CD4-positive, alpha-beta memory T cell (primary cell): ENCODE measurements at regions not wholly inside any gene's neighbourhood (a gene's known extent, or its start where the extent isn't known, plus 50 kb on each side); places are given as distances from the start of the nearest gene placed in this dataset.

ENCODE experiments used
- CTCF ChIA-PET: fragments of 350-600 bp; sonication (Branson Sonifier 250); formaldehyde crosslinking; loops from one replicate; lab custom pipeline; 2021; ENCODE audit warnings: inconsistent platforms; ENCODE audit not compliant: partially characterized antibody; lab: Charles Lee
- POLR2A ChIA-PET: fragments of 350-600 bp; sonication (Branson Sonifier 250); formaldehyde crosslinking; loops from one replicate; lab custom pipeline; 2021; ENCODE audit not compliant: partially characterized antibody; lab: Charles Lee
- DNase-seq, 5 donors: peaks; one replicate each; pipeline versions ENCODE4 v3.0.0 to v3.0.0-alpha.2; 2020 to 2022; ENCODE audit warnings: mixed read lengths in 1 of 5
- H3K27ac ChIP-seq: one replicate; pipeline ENCODE4 v1.7.0; 2013; ENCODE audit warnings: low read depth, low read length
- H3K27me3 ChIP-seq: 2 replicates; pipeline ENCODE4 v1.7.0; 2013; ENCODE audit warnings: mild to moderate bottlenecking, low read length, moderate library complexity; ENCODE audit not compliant: insufficient read depth
- H3K36me3 ChIP-seq: 2 replicates; pipeline ENCODE4 v1.7.0; 2013; ENCODE audit warnings: mild to moderate bottlenecking, low read length, moderate library complexity; ENCODE audit not compliant: insufficient read depth
- H3K4me1 ChIP-seq: 2 replicates; pipeline ENCODE4 v1.7.0; 2013; ENCODE audit warnings: mild to moderate bottlenecking, low read length, moderate library complexity; ENCODE audit not compliant: insufficient read depth
- H3K4me3 ChIP-seq, 2 donors: one replicate each; pipeline ENCODE4 v1.7.0; 2013; ENCODE audit warnings: low read length in 2 of 2, mild to moderate bottlenecking in 1 of 2
- H3K9me3 ChIP-seq, 2 donors: one replicate each; pipeline ENCODE4 v1.7.0; 2013; ENCODE audit warnings: low read length in 2 of 2, control low read depth in 1 of 2; ENCODE audit not compliant: control insufficient read depth in 1 of 2
- H3K27ac Mint-ChIP-seq, 7 donors: one replicate each; pipeline ENCODE4 v1.8.0; 2020 to 2021; ENCODE audit warnings: mixed read lengths in 7 of 7, mild to moderate bottlenecking in 6 of 7, inconsistent platforms in 3 of 7, moderate library complexity in 3 of 7
- H3K27me3 Mint-ChIP-seq, 2 donors: one replicate each; pipeline ENCODE4 v1.8.0; 2020 to 2021; ENCODE audit warnings: mixed read lengths in 2 of 2
- H3K36me3 Mint-ChIP-seq, 2 donors: one replicate each; pipeline ENCODE4 v1.8.0; 2020 to 2021; ENCODE audit warnings: mixed read lengths in 2 of 2, inconsistent platforms in 1 of 2, mild to moderate bottlenecking in 1 of 2
- H3K4me1 Mint-ChIP-seq, 4 donors: one replicate each; pipeline ENCODE4 v1.8.0; 2020 to 2021; ENCODE audit warnings: mixed read lengths in 4 of 4, mild to moderate bottlenecking in 1 of 4
- H3K4me3 Mint-ChIP-seq, 8 donors: one replicate each; pipeline ENCODE4 v1.8.0; 2020 to 2021; ENCODE audit warnings: mixed read lengths in 8 of 8, mild to moderate bottlenecking in 7 of 8, moderate library complexity in 6 of 8, inconsistent platforms in 3 of 8
- H3K9me3 Mint-ChIP-seq, 8 donors: one replicate each; pipeline ENCODE4 v1.8.0; 2020 to 2021; ENCODE audit warnings: mixed read lengths in 8 of 8, mild to moderate bottlenecking in 5 of 8, inconsistent platforms in 3 of 8, moderate library complexity in 1 of 8
- intact Hi-C: fragments of 100-400 bp; cut with micrococcal nuclease; formaldehyde crosslinking; loops from one replicate; pipeline ENCODE4 v1.15.1; 2023

DNA sequence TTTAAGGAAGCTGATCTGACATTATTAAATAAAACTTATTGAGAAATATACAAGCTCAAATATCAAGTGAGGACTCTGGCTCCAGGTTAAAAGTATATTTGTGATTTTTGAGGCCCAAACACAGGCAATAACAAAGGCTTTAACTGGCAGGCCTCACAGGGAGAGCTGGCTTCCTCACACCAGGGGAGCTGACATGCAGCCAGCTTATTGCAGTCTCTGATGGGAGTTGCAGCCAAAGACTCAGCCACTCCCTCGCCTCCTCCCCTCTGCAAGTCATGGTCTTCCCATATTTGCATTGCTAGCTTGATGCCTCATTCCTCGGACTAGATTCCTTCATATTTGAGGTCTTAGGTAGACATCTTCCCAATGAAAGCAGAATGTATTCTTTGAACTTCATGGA is 647.1 kb upstream of the SLITRK6 start:
- H3K27ac Mint-ChIP-seq = no peak overlapping the region
- POLR2A ChIA-PET = no interaction called here
- Histone ChIP-seq H3K9me3 (no peaks in the 10 kb centered on the region), H3K36me3 (no peaks in the 10 kb centered on the region), H3K4me3 (no peak overlapping the region), H3K27me3 (no peaks in the 10 kb centered on the region), H3K4me1 (no peaks in the 10 kb centered on the region), H3K27ac (no peak overlapping the region)
- H3K4me3 Mint-ChIP-seq = no peak overlapping the region
- no peak for DNase-seq
- H3K36me3 Mint-ChIP-seq = no peaks in the 10 kb centered on the region
- intact Hi-C loops = no loop called here
- no peaks in the 10 kb centered on the region for H3K27me3 Mint-ChIP-seq
- peaks cover 1 to 16% (median 5%) of the 10 kb centered on the region in 8 donors for H3K9me3 Mint-ChIP-seq
- H3K4me1 Mint-ChIP-seq = no peaks in the 10 kb centered on the region
- CTCF ChIA-PET = no interaction called here

DNA sequence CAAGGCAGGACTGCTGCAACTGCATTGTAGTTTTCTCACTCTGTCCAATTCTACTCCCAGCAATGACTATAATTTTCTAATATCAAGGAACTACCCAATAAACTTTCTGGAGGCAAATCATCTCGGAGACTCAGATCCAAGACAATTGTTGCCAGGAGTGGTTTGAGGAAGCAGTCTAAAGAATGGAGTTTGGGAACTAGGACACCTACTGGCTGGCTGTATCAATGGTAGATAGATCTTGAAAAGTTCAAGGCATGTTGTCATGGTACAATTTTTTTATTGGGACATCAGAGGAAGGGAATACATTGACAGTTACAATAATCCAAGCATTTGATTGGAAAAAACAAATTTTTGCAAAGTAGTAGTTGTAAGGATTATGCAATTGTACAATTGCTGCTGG is 648.3 kb upstream of the SLITRK6 start:
- no peaks in the 10 kb centered on the region for H3K27me3 Mint-ChIP-seq
- Histone ChIP-seq H3K27me3 (no peaks in the 10 kb centered on the region), H3K27ac (no peak overlapping the region), H3K4me1 (no peaks in the 10 kb centered on the region), H3K36me3 (no peaks in the 10 kb centered on the region), H3K9me3 (no peaks in the 10 kb centered on the region), H3K4me3 (no peak overlapping the region)
- peaks cover 1 to 16% (median 6%) of the 10 kb centered on the region in 8 donors for H3K9me3 Mint-ChIP-seq
- no peaks in the 10 kb centered on the region for H3K36me3 Mint-ChIP-seq
- H3K4me3 Mint-ChIP-seq = no peak overlapping the region
- intact Hi-C loops = no loop called here
- CTCF ChIA-PET = no interaction called here
- POLR2A ChIA-PET = no interaction called here
- no peaks in the 10 kb centered on the region for H3K4me1 Mint-ChIP-seq
- DNase-seq = no peak
- H3K27ac Mint-ChIP-seq = no peak overlapping the region

DNA sequence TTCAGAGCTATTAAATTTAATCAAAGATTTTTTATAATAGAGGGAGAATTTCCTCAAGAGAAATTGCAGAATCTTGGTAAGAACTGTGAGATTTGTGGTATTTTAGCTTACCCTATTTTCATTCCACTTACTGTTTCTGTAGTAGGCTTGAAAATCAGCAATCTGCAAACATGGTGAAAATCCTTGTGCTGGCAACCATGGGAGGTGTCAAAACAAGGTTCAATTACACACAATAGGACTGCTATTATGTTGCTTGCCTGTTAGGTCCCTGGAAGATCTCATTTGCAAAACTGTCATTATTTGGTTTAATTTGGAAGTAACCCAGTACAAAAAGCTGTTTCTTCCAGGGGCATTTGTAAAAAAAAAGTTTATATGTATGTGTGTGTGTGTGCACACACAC is 662.8 kb upstream of the SLITRK6 start:
- intact Hi-C loops = no loop called here
- H3K4me3 Mint-ChIP-seq = no peak overlapping the region
- no peaks in the 10 kb centered on the region for H3K27me3 Mint-ChIP-seq

DNA sequence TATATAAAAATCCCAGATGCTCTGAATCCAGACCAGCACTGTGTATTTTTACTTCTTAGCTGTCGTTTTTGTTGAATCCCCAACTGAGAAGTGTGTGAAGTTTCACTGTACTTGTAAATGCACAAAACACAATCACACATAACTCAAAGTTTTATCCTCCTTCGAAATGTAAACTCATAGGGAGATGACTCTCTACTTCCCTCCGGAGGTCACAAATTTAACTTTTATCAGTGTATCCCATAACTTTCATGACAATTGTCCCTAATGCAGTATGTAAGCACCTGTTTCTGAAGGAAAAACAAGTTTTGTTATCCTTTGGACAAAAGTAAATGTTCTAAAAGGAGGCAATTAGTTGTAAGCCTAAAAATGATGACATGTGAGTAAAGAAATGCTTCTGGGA is 665.0 kb upstream of the SLITRK6 start:
- Mint-ChIP-seq H3K9me3 (peaks cover 0 to 13% (median 3%) of the 10 kb centered on the region in 8 donors), H3K4me3 (no peak overlapping the region), H3K27ac (no peak overlapping the region), H3K27me3 (no peaks in the 10 kb centered on the region), H3K4me1 (no peaks in the 10 kb centered on the region), H3K36me3 (no peaks in the 10 kb centered on the region)
- DNase-seq = no peak
- no peaks in the 10 kb centered on the region for H3K9me3 ChIP-seq
- H3K27ac ChIP-seq = no peak overlapping the region
- intact Hi-C loops = no loop called here
- CTCF ChIA-PET = no interaction called here
- no peaks in the 10 kb centered on the region for H3K27me3 ChIP-seq
- POLR2A ChIA-PET = no interaction called here
- no peak overlapping the region for H3K4me3 ChIP-seq
- no peaks in the 10 kb centered on the region for H3K4me1 ChIP-seq
- H3K36me3 ChIP-seq = no peaks in the 10 kb centered on the region

More for the DNA sequence above, 662.8 kb upstream of the SLITRK6 start:
- no peak overlapping the region for H3K27ac Mint-ChIP-seq
- Histone ChIP-seq H3K27ac (no peak overlapping the region), H3K4me1 (no peaks in the 10 kb centered on the region), H3K4me3 (no peak overlapping the region), H3K27me3 (no peaks in the 10 kb centered on the region), H3K9me3 (peaks cover 0 to 5% of the 10 kb centered on the region in 2 donors), H3K36me3 (no peaks in the 10 kb centered on the region)
- POLR2A ChIA-PET = no interaction called here
- H3K4me1 Mint-ChIP-seq = no peaks in the 10 kb centered on the region
- CTCF ChIA-PET = no interaction called here
- peaks cover 0 to 10% (median 4%) of the 10 kb centered on the region in 8 donors for H3K9me3 Mint-ChIP-seq
- DNase-seq = no peak
- no peaks in the 10 kb centered on the region for H3K36me3 Mint-ChIP-seq

DNA sequence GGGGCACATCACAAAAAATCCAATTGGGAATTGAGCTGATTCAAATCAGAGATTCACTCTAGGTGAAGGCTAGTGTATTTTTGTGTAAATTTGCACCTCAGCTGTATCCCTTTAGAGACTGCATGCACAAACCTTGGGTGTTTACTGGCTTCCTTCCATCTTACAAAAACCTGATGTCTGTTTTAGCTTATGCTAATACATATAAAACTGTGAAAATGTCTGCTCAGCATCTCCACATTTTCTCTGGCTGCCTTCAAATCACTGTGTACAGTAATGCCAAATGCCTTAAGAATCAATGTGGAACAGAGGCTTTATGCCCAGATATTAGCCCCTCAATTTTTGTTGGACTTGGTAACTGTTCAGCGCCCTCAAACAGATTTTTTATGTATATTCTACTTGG is 675.8 kb upstream of the SLITRK6 start:
- Mint-ChIP-seq H3K9me3 (peaks cover 1 to 15% (median 5%) of the 10 kb centered on the region in 8 donors), H3K4me3 (no peak overlapping the region), H3K4me1 (no peaks in the 10 kb centered on the region), H3K27me3 (no peaks in the 10 kb centered on the region), H3K27ac (no peak overlapping the region), H3K36me3 (no peaks in the 10 kb centered on the region)
- CTCF ChIA-PET = no interaction called here
- intact Hi-C loops = no loop called here
- H3K4me1 ChIP-seq = no peaks in the 10 kb centered on the region
- no peaks in the 10 kb centered on the region for H3K36me3 ChIP-seq
- DNase-seq = no peak
- no peak overlapping the region for H3K27ac ChIP-seq
- no peak overlapping the region for H3K4me3 ChIP-seq
- H3K27me3 ChIP-seq = no peaks in the 10 kb centered on the region
- POLR2A ChIA-PET = no interaction called here
- no peaks in the 10 kb centered on the region for H3K9me3 ChIP-seq

DNA sequence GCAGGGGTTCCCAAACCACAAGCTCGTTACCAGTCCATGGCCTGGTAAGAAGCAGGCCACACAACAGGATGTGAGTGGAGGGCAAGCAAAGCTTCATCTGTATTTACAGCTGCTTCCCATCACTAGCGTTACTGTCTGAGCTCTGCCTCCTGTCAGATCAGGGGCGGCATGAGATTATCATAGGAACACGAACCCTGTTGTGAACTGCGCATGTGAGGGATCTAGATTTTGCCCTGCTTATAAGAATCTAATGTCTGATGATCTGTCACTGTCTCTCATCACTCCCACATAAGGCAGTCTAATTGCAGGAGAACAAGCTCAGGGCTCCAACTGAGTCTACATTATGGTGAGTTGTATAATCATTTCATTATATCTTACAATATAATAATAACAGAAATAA is 677.4 kb upstream of the SLITRK6 start:
- no peaks in the 10 kb centered on the region for H3K9me3 ChIP-seq
- peaks cover 0 to 13% (median 5%) of the 10 kb centered on the region in 8 donors for H3K9me3 Mint-ChIP-seq
- H3K27ac ChIP-seq = no peak overlapping the region
- ChIA-PET POLR2A (no interaction called here), CTCF (no interaction called here)
- H3K27me3 Mint-ChIP-seq = no peaks in the 10 kb centered on the region
- no peak overlapping the region for H3K4me3 ChIP-seq
- H3K27me3 ChIP-seq = no peaks in the 10 kb centered on the region
- H3K4me1 Mint-ChIP-seq = no peaks in the 10 kb centered on the region
- no peak overlapping the region for H3K27ac Mint-ChIP-seq
- no peaks in the 10 kb centered on the region for H3K36me3 ChIP-seq
- no peaks in the 10 kb centered on the region for H3K4me1 ChIP-seq
- DNase-seq = no peak
- no peaks in the 10 kb centered on the region for H3K36me3 Mint-ChIP-seq
- intact Hi-C loops = no loop called here
- no peak overlapping the region for H3K4me3 Mint-ChIP-seq

DNA sequence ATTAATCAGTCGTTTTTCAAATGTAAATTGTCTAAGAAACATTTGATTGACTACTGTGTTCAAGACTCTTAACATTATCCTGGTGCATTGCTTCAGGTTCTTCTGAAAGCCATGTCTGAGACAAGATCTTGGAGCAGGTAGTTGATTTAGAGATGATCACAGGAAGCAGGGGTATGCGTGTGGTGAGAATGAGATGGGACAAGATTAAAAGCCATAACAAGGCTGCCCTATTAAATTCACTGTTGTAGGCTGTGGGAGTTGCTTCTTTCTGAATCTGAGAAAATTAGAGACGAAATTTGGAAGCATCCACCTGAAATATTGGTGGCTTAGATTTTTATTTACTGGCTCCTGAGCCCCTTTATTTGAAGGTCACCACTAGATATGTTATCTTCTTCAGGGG is 687.4 kb upstream of the SLITRK6 start:
- Mint-ChIP-seq H3K4me1 (no peaks in the 10 kb centered on the region), H3K9me3 (peaks cover 0 to 10% (median 7%) of the 10 kb centered on the region in 8 donors), H3K36me3 (no peaks in the 10 kb centered on the region), H3K27me3 (no peaks in the 10 kb centered on the region), H3K4me3 (no peak overlapping the region), H3K27ac (no peak overlapping the region)
- POLR2A ChIA-PET = no interaction called here
- H3K27me3 ChIP-seq = no peaks in the 10 kb centered on the region
- H3K36me3 ChIP-seq = no peaks in the 10 kb centered on the region
- no peak overlapping the region for H3K27ac ChIP-seq
- H3K9me3 ChIP-seq = no peaks in the 10 kb centered on the region
- H3K4me3 ChIP-seq = no peak overlapping the region
- intact Hi-C loops = no loop called here
- CTCF ChIA-PET = no interaction called here
- no peaks in the 10 kb centered on the region for H3K4me1 ChIP-seq
- DNase-seq = no peak

DNA sequence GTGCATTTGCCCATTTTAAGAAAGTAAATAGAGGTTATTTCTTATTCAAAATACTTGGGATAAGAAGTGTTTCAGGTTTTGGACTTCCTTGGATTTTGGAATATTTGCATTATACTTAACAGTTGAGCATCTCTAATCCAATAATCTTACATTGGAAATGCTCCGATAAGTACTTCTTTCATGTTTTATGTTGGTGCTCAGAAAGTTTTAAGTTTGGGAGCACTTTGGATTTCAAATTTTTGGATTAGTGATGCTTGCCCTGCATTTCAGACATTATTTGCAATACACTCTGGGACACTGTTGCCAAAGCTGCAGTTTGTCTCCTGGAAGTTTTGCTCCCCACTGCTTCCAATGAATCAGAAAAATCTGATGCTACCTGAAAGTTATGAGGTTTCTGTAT is 691.9 kb upstream of the SLITRK6 start:
- POLR2A ChIA-PET = no interaction called here
- Histone ChIP-seq H3K4me1 (no peaks in the 10 kb centered on the region), H3K27me3 (no peaks in the 10 kb centered on the region), H3K9me3 (no peaks in the 10 kb centered on the region), H3K4me3 (no peak overlapping the region), H3K36me3 (no peaks in the 10 kb centered on the region), H3K27ac (no peak overlapping the region)
- peaks cover 0 to 10% (median 2%) of the 10 kb centered on the region in 8 donors for H3K9me3 Mint-ChIP-seq
- no peak overlapping the region for H3K4me3 Mint-ChIP-seq
- no peak overlapping the region for H3K27ac Mint-ChIP-seq
- intact Hi-C loops = no loop called here
- CTCF ChIA-PET = no interaction called here
- H3K36me3 Mint-ChIP-seq = no peaks in the 10 kb centered on the region
- no peak for DNase-seq
- no peaks in the 10 kb centered on the region for H3K27me3 Mint-ChIP-seq
- no peaks in the 10 kb centered on the region for H3K4me1 Mint-ChIP-seq
